ENCODE measurements at regions not wholly inside any gene's neighbourhood (a gene's known extent, or its start where the extent isn't known, plus 50 kb on each side); places are given as distances from the start of the nearest gene placed in this dataset.
"Not testable (repeated sequence)": the region's sequence is repeated elsewhere in the genome, so short reads cannot be mapped to it uniquely, and the experiment has no call there.

DNA sequence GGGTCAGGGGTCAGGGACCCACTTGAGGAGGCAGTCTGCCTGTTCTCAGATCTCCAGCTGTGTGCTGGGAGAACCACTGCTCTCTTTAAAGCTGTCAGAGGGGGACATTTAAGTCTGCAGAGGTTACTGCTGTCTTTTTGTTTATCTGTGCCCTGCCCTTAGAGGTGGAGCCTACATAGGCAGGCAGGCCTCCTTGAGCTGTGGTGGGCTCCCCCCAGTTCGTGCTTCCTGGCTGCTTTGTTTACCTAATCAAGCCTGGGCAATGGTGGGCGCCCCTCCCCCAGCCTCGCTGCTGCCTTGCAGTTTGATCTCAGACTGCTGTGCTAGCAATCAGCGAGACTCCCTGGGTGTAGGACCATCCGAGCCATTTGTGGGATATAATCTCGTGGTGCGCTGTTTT lies 830.5 kb upstream of the ANO3 start:
- DNase-seq (ENCODE audit: low read depth in 2 of 2), result not testable (repeated sequence)

GRCh38 chr11:25515576-25515975 lies 816.4 kb upstream of the ANO3 start:
- DNase-seq (ENCODE audit: low read depth in 2 of 2), result no peak

DNA sequence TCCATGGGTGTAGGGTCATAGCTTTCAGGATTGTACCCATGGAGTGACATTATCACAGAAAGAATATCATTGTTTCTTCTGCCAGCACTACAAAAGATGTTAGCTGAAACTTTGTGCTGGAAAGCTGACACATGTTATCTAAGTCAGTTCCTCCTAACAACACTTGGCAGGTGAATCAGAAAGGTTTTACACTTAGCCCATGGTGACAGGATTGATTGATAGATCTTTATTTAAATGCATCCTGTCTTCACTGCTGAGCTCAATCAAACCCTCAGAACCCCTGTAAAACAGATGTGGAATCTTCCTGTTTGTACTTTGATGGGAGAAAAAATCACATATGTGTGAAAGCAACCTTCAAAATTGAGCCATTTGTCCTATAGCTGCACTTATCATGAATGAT lies 811.5 kb upstream of the ANO3 start:
- no peak for DNase-seq (ENCODE audit: low read depth in 2 of 2)

GRCh38 chr11:25527841-25528240 lies 804.1 kb upstream of the ANO3 start:
- DNase-seq (ENCODE audit: low read depth in 2 of 2), result no peak

DNA sequence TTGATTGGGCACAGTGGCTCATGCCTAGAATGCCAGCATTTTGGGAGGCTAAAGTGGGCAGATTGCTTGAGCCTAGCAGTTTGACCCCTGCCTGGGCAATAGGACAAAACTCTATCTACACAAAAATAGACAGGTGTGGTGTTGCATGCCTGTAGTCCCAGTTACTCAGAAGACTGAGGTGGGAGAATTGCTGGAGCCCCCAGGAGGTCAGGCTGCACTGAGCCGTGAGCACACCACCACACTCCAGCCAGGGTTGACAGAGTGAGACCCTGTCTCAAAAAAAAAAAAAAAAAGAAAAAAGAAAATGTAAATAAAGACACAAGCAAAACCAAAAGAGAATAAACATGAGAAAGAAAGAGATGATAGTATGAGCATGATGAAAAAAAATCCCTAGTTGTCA lies 802.4 kb upstream of the ANO3 start:
- DNase-seq (ENCODE audit: low read depth in 2 of 2), result no peak

- DNase-seq (ENCODE audit: low read depth in 2 of 2), result no peak
Measured at GRCh38 chr11:25535467-25536272, 796.3 kb upstream of the ANO3 start.

- no peak for DNase-seq (ENCODE audit: low read depth in 2 of 2)
Measured at GRCh38 chr11:25536289-25536688, 795.6 kb upstream of the ANO3 start.

DNA sequence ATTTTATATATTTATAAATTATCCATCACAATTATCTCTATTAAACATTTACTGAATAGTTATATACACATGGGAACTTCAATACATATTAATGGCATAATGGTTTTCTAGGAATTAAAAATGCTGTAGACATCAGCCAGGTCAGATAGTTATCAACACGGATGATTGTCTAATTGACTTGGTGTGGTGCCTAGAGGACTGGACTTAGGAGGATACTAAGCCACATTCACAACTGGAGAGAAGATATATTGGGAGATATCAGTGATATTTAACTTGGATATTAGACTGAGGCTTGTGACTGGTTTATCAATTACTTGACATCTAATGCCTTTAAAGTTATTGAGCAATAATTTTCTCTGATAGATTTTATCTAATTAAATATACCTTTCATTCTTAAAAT lies 794.5 kb upstream of the ANO3 start:
- DNase-seq (ENCODE audit: low read depth in 2 of 2), result no peak

GRCh38 chr11:25547292-25547691 lies 784.6 kb upstream of the ANO3 start:
- no peak for DNase-seq (ENCODE audit: low read depth in 2 of 2)

DNA sequence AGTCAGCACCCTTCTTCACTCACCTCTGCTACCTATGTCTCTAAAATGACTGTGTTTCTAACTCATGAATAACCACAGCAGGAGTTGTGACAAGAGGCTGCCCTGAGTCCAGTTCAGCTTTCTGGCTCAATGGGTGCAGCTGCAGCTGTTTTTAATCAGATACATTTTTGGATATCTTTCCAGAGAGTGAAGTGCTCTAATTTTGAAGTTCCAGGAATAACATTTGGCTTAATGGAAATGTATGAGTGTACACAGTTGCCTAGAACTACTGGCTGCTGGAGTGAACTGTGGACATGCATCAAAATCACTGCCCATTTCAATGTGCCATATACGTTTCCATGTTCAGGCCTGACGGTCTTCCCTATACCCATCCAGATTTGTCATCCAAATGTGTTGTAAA lies 769.5 kb upstream of the ANO3 start:
- no peak for DNase-seq (ENCODE audit: low read depth in 2 of 2)

DNA sequence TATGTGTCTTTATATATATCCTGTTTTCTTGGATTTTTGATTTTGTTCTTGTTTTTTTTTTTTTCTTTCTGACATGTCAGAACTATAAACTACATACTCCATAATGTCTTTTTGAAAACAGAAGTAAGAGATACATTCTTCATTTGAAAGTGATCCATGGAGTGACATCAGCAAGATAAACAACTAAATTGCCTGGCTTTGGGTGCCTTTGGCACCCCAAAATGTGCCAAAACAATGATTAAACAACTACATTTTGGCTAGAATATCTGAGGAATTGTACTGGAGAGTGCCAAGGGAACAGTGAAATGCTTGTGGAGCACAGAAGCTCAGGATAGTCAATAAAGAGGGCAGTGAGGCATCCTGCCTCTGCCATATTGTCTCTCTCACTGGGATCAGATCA lies 766.1 kb upstream of the ANO3 start:
- DNase-seq (ENCODE audit: low read depth in 2 of 2), result no peak

- DNase-seq (ENCODE audit: low read depth in 2 of 2), result no peak
Measured at GRCh38 chr11:25566298-25567200, 765.4 kb upstream of the ANO3 start.

DNA sequence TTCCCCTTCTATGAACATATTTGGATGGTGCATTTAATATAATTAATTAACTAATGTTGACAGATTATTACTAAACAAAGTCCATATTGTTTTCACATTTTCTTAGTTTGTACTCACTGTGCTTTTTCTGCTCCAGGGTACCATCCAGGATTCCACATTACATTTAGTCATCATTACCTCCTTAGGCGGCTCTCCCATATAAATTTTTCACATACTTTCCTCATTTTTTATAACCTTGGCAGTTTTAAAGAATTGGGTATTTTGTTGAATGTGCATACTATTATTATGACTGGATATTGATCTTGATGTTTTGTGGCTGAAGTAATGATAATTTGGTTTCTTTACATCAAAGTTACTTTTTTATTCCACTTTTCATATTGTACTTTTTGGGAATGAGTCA lies 755.6 kb upstream of the ANO3 start:
- DNase-seq (ENCODE audit: low read depth in 2 of 2), result no peak

- not testable (repeated sequence) for DNase-seq (ENCODE audit: low read depth in 2 of 2)
Measured at GRCh38 chr11:25579554-25579953, 752.4 kb upstream of the ANO3 start.

DNA sequence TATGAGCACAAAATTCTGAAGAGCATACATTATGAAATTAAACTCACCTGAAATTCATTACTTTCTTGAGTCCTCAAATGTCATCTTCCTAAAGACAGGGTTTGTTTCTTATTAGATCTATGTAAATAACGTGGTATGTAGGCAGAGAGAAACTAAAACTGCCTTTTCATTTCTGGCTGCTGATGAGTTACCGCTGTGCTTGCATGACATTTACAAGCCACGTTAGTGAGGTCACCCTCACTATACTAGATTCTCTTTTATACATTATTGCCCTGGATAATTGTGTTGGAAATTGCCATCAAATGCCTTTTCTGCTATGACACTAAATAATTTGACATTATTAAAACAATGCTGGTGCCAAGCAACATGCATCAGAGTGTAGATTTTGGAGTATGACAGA lies 748.3 kb upstream of the ANO3 start:
- DNase-seq (ENCODE audit: low read depth in 2 of 2), result no peak

GRCh38 chr11:25587496-25587895 lies 744.4 kb upstream of the ANO3 start:
- DNase-seq (ENCODE audit: low read depth in 2 of 2), result no peak

DNA sequence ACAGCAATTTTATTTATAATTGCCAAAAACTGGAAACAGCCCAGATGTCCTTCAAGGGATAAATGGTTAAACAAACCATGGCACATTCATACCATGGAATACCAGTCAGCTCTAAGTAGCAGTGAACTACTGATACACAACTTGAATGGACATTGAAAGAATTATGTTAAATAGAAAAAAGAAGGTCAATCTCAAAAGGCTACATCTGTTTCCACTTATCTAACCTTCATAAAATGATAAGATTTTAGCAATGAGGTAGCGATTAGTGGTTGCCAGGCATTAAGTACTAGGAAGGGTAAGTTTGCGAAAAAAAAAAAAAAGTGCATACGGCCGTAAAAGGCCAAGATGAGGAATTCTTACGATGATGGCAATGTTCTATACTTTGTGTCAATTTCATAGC lies 738.7 kb upstream of the ANO3 start:
- DNase-seq (ENCODE audit: low read depth in 2 of 2), result no peak

- DNase-seq (ENCODE audit: low read depth in 2 of 2), result no peak
Measured at GRCh38 chr11:25596701-25597100, 735.2 kb upstream of the ANO3 start.

GRCh38 chr11:25597696-25598095 lies 734.2 kb upstream of the ANO3 start:
- no peak for DNase-seq (ENCODE audit: low read depth in 2 of 2)

GRCh38 chr11:25602149-25602548 lies 729.8 kb upstream of the ANO3 start:
- no peak for DNase-seq (ENCODE audit: low read depth in 2 of 2)

DNA sequence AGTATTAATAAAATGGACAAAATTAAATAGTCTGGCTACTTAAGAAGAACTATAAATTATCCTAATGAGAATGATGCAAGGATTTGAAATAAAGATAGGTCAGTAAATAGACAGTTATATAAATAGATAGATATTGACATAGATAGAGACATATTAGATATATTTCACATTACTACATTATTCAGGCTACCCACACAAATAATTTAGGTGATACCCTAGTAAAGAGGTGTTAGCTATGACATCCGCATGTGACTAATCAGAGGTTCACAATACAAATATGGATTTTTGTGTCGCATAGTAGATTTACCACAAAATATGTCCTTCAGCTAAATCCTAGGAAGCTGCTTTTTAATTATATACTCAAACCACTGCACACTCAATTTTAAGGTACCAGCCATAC lies 729.0 kb upstream of the ANO3 start:
- no peak for DNase-seq (ENCODE audit: low read depth in 2 of 2)

GRCh38 chr11:25612806-25613205 lies 719.1 kb upstream of the ANO3 start:
- no peak for DNase-seq (ENCODE audit: low read depth in 2 of 2)

DNA sequence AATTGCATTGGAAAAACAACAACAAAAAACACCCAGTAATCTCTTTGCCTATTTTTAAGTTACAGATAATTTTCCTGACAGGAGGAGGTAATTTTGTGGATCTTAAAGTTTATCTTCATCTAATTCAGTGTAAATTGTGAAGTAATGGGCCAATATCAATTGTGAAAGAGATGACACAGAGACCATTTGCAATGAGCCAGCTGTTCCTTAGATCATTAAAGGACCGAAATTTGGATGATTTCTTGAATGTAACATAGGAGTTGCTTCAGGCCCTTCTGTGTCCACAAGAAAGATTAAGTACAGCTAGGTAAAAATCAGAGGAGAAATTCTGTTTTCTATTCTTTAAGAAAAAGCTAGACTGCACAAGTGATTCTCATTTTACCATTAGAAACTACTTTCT lies 718.5 kb upstream of the ANO3 start:
- DNase-seq (ENCODE audit: low read depth in 2 of 2), result no peak
